ENCODE measurements at regions not wholly inside any gene's neighbourhood (a gene's known extent, or its start where the extent isn't known, plus 50 kb on each side); places are given as distances from the start of the nearest gene placed in this dataset.

DNA sequence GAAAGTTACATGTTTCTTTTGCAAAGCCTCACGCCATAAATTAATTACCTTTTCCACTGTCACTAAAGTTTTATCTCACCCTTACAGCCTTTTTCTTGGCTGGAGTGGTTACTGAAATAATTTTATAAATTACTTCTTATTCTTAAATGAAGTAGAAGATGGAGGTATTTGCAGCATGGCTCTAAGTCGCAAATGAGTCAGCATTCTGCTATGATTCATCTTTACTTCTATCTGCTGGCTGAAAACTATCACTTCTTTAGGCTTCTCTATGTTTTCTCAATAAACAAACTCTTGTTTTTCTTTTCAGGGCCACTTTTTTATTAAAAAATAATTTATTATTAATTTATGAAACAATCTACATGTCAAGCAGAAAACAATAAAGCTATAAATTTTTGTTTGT lies 210.2 kb upstream of the GYPA start:
- Histone ChIP-seq H3K9me3 (ENCODE audit: control insufficient read depth in 2 of 2, insufficient read depth in 1 of 2, low read depth in 1 of 2, low read length in 1 of 2) (no peaks in the 10 kb centered on the region), H3K27ac (ENCODE audit: low read depth in 1 of 3, low read length in 2 of 3) (no peak overlapping the region), H3K4me1 (ENCODE audit: control insufficient read depth in 3 of 3, insufficient read depth in 2 of 3, low read depth in 1 of 3, low read length in 2 of 3) (no peaks in the 10 kb centered on the region), H3K36me3 (ENCODE audit: control insufficient read depth in 3 of 3, insufficient read depth in 2 of 3, low read depth in 1 of 3, low read length in 3 of 3) (no peaks in the 10 kb centered on the region), H3K4me3 (ENCODE audit: low read depth in 1 of 3, low read length in 3 of 3) (no peak overlapping the region), H3K27me3 (ENCODE audit: control insufficient read depth in 3 of 3, insufficient read depth in 3 of 3, low read length in 3 of 3) (no peaks in the 10 kb centered on the region)
- 86 to 91% (median 87%) methylated on average over 2 of the region's 2 CpGs for WGBS, 3 donors
- no peak for FAIRE-seq
- no peak for DNase-seq

DNA sequence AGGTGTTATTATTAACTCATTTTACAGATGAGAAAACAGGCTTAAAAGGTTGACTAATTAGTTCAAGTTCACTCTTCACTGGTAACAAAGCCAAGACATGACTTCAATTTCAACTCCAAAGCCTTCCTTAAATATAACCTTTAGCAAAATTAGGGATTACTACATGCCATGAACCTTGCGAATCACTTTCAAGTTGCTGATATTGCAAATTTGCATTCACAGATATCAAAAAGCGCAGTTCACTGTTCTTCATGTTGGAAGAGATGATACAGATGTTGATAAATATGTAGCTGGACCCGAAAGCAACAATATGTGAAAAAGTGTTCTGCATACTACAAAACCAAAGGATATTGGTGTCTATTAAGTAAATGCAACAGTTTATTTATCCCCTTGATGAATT lies 210.8 kb upstream of the GYPA start:
- WGBS, 3 donors: 62 to 78% (median 72%) methylated on average over 3 of the region's 3 CpGs
- FAIRE-seq: no peak

DNA sequence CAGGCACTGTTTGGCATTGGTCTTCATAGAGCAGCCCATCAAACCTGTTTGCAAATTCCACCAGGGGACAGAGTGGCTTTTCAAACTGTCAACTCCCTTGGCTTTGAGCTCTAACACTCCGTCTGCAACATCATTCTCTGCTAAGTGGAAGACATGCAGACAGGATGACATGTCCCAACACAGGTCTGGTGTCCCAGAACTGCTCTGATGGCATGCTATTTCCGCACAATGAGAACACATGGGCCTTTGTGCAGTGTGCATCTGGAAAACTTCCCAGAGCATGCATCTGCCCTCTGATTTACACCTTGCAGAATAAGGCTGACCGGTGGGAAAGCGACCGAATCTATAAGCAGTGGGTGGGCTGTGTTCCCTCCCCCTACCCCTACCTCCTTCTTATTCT lies 212.8 kb upstream of the GYPA start:
- Histone ChIP-seq H3K36me3 (ENCODE audit: control insufficient read depth in 3 of 3, insufficient read depth in 2 of 3, low read depth in 1 of 3, low read length in 3 of 3) (no peaks in the 10 kb centered on the region), H3K4me1 (ENCODE audit: control insufficient read depth in 3 of 3, insufficient read depth in 2 of 3, low read depth in 1 of 3, low read length in 2 of 3) (peaks cover 0 to 3% (median 0%) of the 10 kb centered on the region in 3 donors), H3K27me3 (ENCODE audit: control insufficient read depth in 3 of 3, insufficient read depth in 3 of 3, low read length in 3 of 3) (peaks cover 0 to 2% (median 0%) of the 10 kb centered on the region in 3 donors), H3K4me3 (ENCODE audit: low read depth in 1 of 3, low read length in 3 of 3) (no peak overlapping the region), H3K27ac (ENCODE audit: low read depth in 1 of 3, low read length in 2 of 3) (no peak overlapping the region), H3K9me3 (ENCODE audit: control insufficient read depth in 2 of 2, insufficient read depth in 1 of 2, low read depth in 1 of 2, low read length in 1 of 2) (no peaks in the 10 kb centered on the region)
- FAIRE-seq (no peak), DNase-seq (no peak)
- 69 to 85% (median 81%) methylated on average over 5 of the region's 5 CpGs for WGBS, 3 donors

More for the DNA sequence above, 210.8 kb upstream of the GYPA start:
- no peak overlapping the region for H3K27ac ChIP-seq (ENCODE audit: low read depth in 1 of 3, low read length in 2 of 3)
- no peak for DNase-seq
- no peaks in the 10 kb centered on the region for H3K4me1 ChIP-seq (ENCODE audit: control insufficient read depth in 3 of 3, insufficient read depth in 2 of 3, low read depth in 1 of 3, low read length in 2 of 3)
- H3K9me3 ChIP-seq (ENCODE audit: control insufficient read depth in 2 of 2, insufficient read depth in 1 of 2, low read depth in 1 of 2, low read length in 1 of 2): no peaks in the 10 kb centered on the region
- H3K36me3 ChIP-seq (ENCODE audit: control insufficient read depth in 3 of 3, insufficient read depth in 2 of 3, low read depth in 1 of 3, low read length in 3 of 3): no peaks in the 10 kb centered on the region
- peaks cover 0 to under 1% (median 0%) of the 10 kb centered on the region in 3 donors for H3K27me3 ChIP-seq (ENCODE audit: control insufficient read depth in 3 of 3, insufficient read depth in 3 of 3, low read length in 3 of 3)
- no peak overlapping the region for H3K4me3 ChIP-seq (ENCODE audit: low read depth in 1 of 3, low read length in 3 of 3)

DNA sequence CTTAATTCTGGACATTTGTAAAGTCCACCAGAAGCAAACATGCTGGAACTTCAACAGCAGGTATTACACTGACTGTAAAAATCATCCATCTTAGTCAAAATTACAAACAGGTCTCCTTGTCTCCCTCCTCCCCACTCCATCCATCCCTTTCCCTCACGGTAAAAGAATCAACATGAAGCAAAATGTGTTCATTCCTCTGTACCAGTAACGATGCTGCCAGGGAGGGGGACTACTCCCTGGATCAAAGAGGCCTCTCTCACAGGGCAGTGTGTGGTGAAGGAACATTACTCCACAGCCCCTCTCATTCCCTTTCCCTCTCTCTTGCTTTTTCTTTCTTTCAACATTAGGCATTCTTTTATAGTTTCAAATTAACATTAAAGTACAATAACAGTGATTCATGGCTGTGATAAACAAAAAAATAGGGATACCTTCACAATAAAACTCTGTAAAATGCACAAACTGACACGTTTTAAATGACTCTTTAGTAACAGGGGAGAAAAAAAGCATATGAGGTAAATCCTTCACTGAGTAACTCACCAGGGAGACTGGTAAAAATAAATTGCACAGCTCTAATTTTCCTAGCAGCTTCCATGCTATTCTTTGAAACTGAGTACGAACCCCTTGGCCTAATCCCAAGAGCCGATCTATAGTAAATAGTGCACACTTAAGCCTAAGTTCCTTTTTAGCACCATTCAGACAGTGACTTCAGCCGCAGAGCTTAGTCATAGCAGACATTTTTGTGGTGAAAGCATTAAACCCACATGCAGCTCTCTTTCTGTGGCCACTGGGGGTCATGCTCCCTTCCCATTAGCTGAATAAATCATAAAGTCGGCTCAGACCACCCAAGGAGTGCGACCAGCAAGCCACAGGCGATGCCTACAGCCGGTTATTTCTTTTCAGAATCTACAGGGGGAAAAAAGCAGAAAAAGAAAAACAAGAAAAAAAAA lies 215.6 kb upstream of the GYPA start:
- peaks cover 0 to 3% (median 0%) of the 10 kb centered on the region in 3 donors for H3K4me1 ChIP-seq (ENCODE audit: control insufficient read depth in 3 of 3, insufficient read depth in 2 of 3, low read depth in 1 of 3, low read length in 2 of 3)
- H3K27ac ChIP-seq (ENCODE audit: low read depth in 1 of 3, low read length in 2 of 3): no peak overlapping the region
- peaks cover 0 to 2% (median 0%) of the 10 kb centered on the region in 3 donors for H3K27me3 ChIP-seq (ENCODE audit: control insufficient read depth in 3 of 3, insufficient read depth in 3 of 3, low read length in 3 of 3)
- H3K9me3 ChIP-seq (ENCODE audit: control insufficient read depth in 2 of 2, insufficient read depth in 1 of 2, low read depth in 1 of 2, low read length in 1 of 2): no peaks in the 10 kb centered on the region
- FAIRE-seq (no peak), DNase-seq (peak; percentile 1 to 41)
- H3K4me3 ChIP-seq (ENCODE audit: low read depth in 1 of 3, low read length in 3 of 3): no peak overlapping the region
- 23 to 32% (median 25%) methylated on average over 10 of the region's 10 CpGs for WGBS, 3 donors
- no peaks in the 10 kb centered on the region for H3K36me3 ChIP-seq (ENCODE audit: control insufficient read depth in 3 of 3, insufficient read depth in 2 of 3, low read depth in 1 of 3, low read length in 3 of 3)

DNA sequence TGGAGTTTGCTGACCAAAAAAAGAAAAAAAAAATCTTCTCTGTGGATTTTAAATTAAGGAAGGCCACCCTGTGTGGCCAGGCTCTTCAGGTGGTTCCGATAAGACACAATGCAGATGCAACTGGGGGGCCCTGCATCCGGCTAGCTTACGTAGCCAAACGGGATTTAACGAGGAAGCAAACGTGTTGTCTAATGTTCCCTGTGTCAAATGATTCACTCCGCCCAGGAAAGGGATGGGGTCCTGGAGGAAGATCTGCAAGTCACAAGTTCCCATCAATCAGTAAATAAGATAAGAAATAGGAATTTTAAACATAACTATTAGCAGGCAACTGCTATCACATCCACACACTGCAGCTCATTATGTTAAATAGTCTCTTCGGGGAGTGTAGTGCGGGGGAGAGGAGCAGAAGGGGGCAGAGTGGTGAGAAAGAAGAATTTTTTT lies 216.4 kb upstream of the GYPA start:
- 34 to 48% (median 38%) methylated on average over 9 of the region's 9 CpGs for WGBS, 3 donors
- Histone ChIP-seq H3K4me1 (ENCODE audit: control insufficient read depth in 3 of 3, insufficient read depth in 2 of 3, low read depth in 1 of 3, low read length in 2 of 3) (peaks cover 0 to 3% (median 0%) of the 10 kb centered on the region in 3 donors), H3K9me3 (ENCODE audit: control insufficient read depth in 2 of 2, insufficient read depth in 1 of 2, low read depth in 1 of 2, low read length in 1 of 2) (no peaks in the 10 kb centered on the region), H3K27ac (ENCODE audit: low read depth in 1 of 3, low read length in 2 of 3) (no peak overlapping the region), H3K36me3 (ENCODE audit: control insufficient read depth in 3 of 3, insufficient read depth in 2 of 3, low read depth in 1 of 3, low read length in 3 of 3) (no peaks in the 10 kb centered on the region), H3K27me3 (ENCODE audit: control insufficient read depth in 3 of 3, insufficient read depth in 3 of 3, low read length in 3 of 3) (peaks cover 0 to 2% (median 0%) of the 10 kb centered on the region in 3 donors), H3K4me3 (ENCODE audit: low read depth in 1 of 3, low read length in 3 of 3) (no peak overlapping the region)
- no peak for DNase-seq
- FAIRE-seq: no peak

- Histone ChIP-seq H3K27me3 (ENCODE audit: control insufficient read depth in 3 of 3, insufficient read depth in 3 of 3, low read length in 3 of 3) (peaks cover 0 to 2% (median 0%) of the 10 kb centered on the region in 3 donors), H3K36me3 (ENCODE audit: control insufficient read depth in 3 of 3, insufficient read depth in 2 of 3, low read depth in 1 of 3, low read length in 3 of 3) (no peaks in the 10 kb centered on the region), H3K4me3 (ENCODE audit: low read depth in 1 of 3, low read length in 3 of 3) (no peak overlapping the region), H3K27ac (ENCODE audit: low read depth in 1 of 3, low read length in 2 of 3) (no peak overlapping the region), H3K4me1 (ENCODE audit: control insufficient read depth in 3 of 3, insufficient read depth in 2 of 3, low read depth in 1 of 3, low read length in 2 of 3) (peaks cover 0 to 3% (median 0%) of the 10 kb centered on the region in 3 donors), H3K9me3 (ENCODE audit: control insufficient read depth in 2 of 2, insufficient read depth in 1 of 2, low read depth in 1 of 2, low read length in 1 of 2) (no peaks in the 10 kb centered on the region)
- WGBS, 3 donors: 28 to 50% (median 37%) methylated on average over 3 of the region's 3 CpGs
- FAIRE-seq (no peak), DNase-seq (no peak)
These were observed 217.5 kb upstream of the GYPA start for GRCh38 chr4:144357975-144358374.

- Histone ChIP-seq H3K4me1 (ENCODE audit: control insufficient read depth in 3 of 3, insufficient read depth in 2 of 3, low read depth in 1 of 3, low read length in 2 of 3) (peaks cover 0 to 3% (median 0%) of the 10 kb centered on the region in 3 donors), H3K36me3 (ENCODE audit: control insufficient read depth in 3 of 3, insufficient read depth in 2 of 3, low read depth in 1 of 3, low read length in 3 of 3) (no peaks in the 10 kb centered on the region), H3K27ac (ENCODE audit: low read depth in 1 of 3, low read length in 2 of 3) (no peak overlapping the region), H3K9me3 (ENCODE audit: control insufficient read depth in 2 of 2, insufficient read depth in 1 of 2, low read depth in 1 of 2, low read length in 1 of 2) (no peaks in the 10 kb centered on the region), H3K4me3 (ENCODE audit: low read depth in 1 of 3, low read length in 3 of 3) (no peak overlapping the region), H3K27me3 (ENCODE audit: control insufficient read depth in 3 of 3, insufficient read depth in 3 of 3, low read length in 3 of 3) (peaks cover 0 to 2% (median 0%) of the 10 kb centered on the region in 3 donors)
- FAIRE-seq (no peak), DNase-seq (no peak)
- WGBS, 3 donors: 76 to 90% (median 79%) methylated on average over 3 of the region's 3 CpGs
These were observed 219.8 kb upstream of the GYPA start for GRCh38 chr4:144360146-144360793.

DNA sequence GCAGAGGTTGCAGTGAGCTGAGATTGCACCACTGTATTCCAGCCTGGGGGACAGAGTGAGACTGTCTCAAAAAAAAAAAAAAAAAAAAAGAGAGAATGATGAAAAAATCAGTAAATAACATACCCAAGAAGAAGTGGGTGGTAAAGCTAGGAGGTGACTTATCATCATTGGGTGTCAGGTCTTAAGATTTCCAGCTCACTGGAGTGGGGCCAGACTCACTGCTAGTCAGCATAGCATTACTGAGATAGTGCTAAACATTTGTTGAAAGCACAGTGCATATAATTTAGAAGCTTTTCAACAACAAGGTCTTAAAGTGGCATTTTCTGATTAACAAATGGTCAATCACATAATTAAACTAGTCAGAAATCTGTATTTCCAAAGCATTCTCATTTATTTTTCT lies 221.8 kb upstream of the GYPA start:
- no peaks in the 10 kb centered on the region for H3K36me3 ChIP-seq (ENCODE audit: control insufficient read depth in 3 of 3, insufficient read depth in 2 of 3, low read depth in 1 of 3, low read length in 3 of 3)
- H3K27me3 ChIP-seq (ENCODE audit: control insufficient read depth in 3 of 3, insufficient read depth in 3 of 3, low read length in 3 of 3): no peaks in the 10 kb centered on the region
- FAIRE-seq (no peak), DNase-seq (no peak)
- no peaks in the 10 kb centered on the region for H3K4me1 ChIP-seq (ENCODE audit: control insufficient read depth in 3 of 3, insufficient read depth in 2 of 3, low read depth in 1 of 3, low read length in 2 of 3)
- H3K4me3 ChIP-seq (ENCODE audit: low read depth in 1 of 3, low read length in 3 of 3): no peak overlapping the region
- no peak overlapping the region for H3K27ac ChIP-seq (ENCODE audit: low read depth in 1 of 3, low read length in 2 of 3)
- no peaks in the 10 kb centered on the region for H3K9me3 ChIP-seq (ENCODE audit: control insufficient read depth in 2 of 2, insufficient read depth in 1 of 2, low read depth in 1 of 2, low read length in 1 of 2)
